Progenitor cell of endocrine pancreas (in vitro differentiated cells): ENCODE measurements at regions not wholly inside any gene's neighbourhood (a gene's known extent, or its start where the extent isn't known, plus 50 kb on each side); places are given as distances from the start of the nearest gene placed in this dataset.
A peak's percentile ranks its signal among the peaks of the same experiment; 100 is the strongest.

ENCODE experiments used
- DNase-seq: peaks from one replicate; pipeline ENCODE4 v3.0.0; 2021; ENCODE audit warnings: low spot score; ENCODE audit not compliant: unreplicated experiment
- H3K27ac Mint-ChIP-seq: 2 replicates; pipeline ENCODE4 v1.8.0; 2021; ENCODE audit warnings: mild to moderate bottlenecking, moderate library complexity, mixed read lengths
- H3K27me3 Mint-ChIP-seq: 2 replicates; pipeline ENCODE4 v1.8.0; 2021; ENCODE audit warnings: mixed read lengths
- H3K36me3 Mint-ChIP-seq: 2 replicates; pipeline ENCODE4 v1.8.0; 2022; ENCODE audit warnings: mixed read lengths; ENCODE audit not compliant: insufficient read depth
- H3K4me1 Mint-ChIP-seq: 2 replicates; pipeline ENCODE4 v1.8.0; 2021; ENCODE audit warnings: low read depth, mixed read lengths
- H3K4me3 Mint-ChIP-seq: 2 replicates; pipeline ENCODE4 v1.8.0; 2021; ENCODE audit warnings: low read depth, mild to moderate bottlenecking, moderate library complexity, mixed read lengths
- H3K9me3 Mint-ChIP-seq: 2 replicates; pipeline ENCODE4 v1.8.0; 2021; ENCODE audit warnings: low read depth, mixed read lengths
- CTCF ChIP-seq: fragments of 200-600 bp; sonication (generic); IDR thresholded peaks from one replicate; pipeline ENCODE4 v1.5.0; 2021; ENCODE audit warnings: antibody characterized with exemption, mild to moderate bottlenecking; ENCODE audit not compliant: unreplicated experiment

GRCh38 chr17:70829876-70830275, 660.5 kb downstream of the KCNJ2 start:
- Mint-ChIP-seq H3K4me1 (no peaks in the 10 kb centered on the region), H3K27ac (no peak overlapping the region), H3K4me3 (no peak overlapping the region), H3K36me3 (no peaks in the 10 kb centered on the region), H3K9me3 (peaks cover 5% of the 10 kb centered on the region), H3K27me3 (no peaks in the 10 kb centered on the region)
- TF ChIP-seq CTCF = no peak
- no peak for DNase-seq

- no peaks in the 10 kb centered on the region for H3K36me3 Mint-ChIP-seq
- TF ChIP-seq CTCF = no peak
- DNase-seq = no peak
- no peak overlapping the region for H3K4me3 Mint-ChIP-seq
- no peak overlapping the region for H3K27ac Mint-ChIP-seq
- H3K4me1 Mint-ChIP-seq = no peaks in the 10 kb centered on the region
- no peaks in the 10 kb centered on the region for H3K9me3 Mint-ChIP-seq
- no peaks in the 10 kb centered on the region for H3K27me3 Mint-ChIP-seq
Measured at GRCh38 chr17:70834039-70834438, 664.7 kb downstream of the KCNJ2 start.

- Mint-ChIP-seq H3K4me1 (no peaks in the 10 kb centered on the region), H3K27ac (no peak overlapping the region), H3K4me3 (no peak overlapping the region), H3K36me3 (no peaks in the 10 kb centered on the region), H3K27me3 (no peaks in the 10 kb centered on the region), H3K9me3 (no peaks in the 10 kb centered on the region)
- no peak for DNase-seq
- TF ChIP-seq CTCF = no peak
Measured at GRCh38 chr17:70848785-70849184, 679.5 kb downstream of the KCNJ2 start.

GRCh38 chr17:70855401-70856054, 686.2 kb downstream of the KCNJ2 start:
- Mint-ChIP-seq H3K36me3 (no peaks in the 10 kb centered on the region), H3K27ac (peak overlapping the region; percentile 42), H3K4me3 (no peak overlapping the region), H3K27me3 (no peaks in the 10 kb centered on the region), H3K9me3 (peaks cover 7% of the 10 kb centered on the region), H3K4me1 (peaks cover 11% of the 10 kb centered on the region)
- DNase-seq = no peak
- TF ChIP-seq CTCF = no peak

- no peak for TF ChIP-seq CTCF
- no peaks in the 10 kb centered on the region for H3K36me3 Mint-ChIP-seq
Measured at GRCh38 chr17:70857351-70857750, 688.0 kb downstream of the KCNJ2 start.

More at GRCh38 chr17:70857351-70857750, 688.0 kb downstream of the KCNJ2 start:
- Mint-ChIP-seq H3K27ac (no peak overlapping the region), H3K4me3 (no peak overlapping the region), H3K27me3 (no peaks in the 10 kb centered on the region), H3K9me3 (peaks cover 13% of the 10 kb centered on the region), H3K4me1 (peaks cover 11% of the 10 kb centered on the region)
- no peak for DNase-seq
